ENCODE measurements at regions not wholly inside any gene's neighbourhood (a gene's known extent, or its start where the extent isn't known, plus 50 kb on each side); places are given as distances from the start of the nearest gene placed in this dataset.

- H2BK5ac ChIP-seq (ENCODE audit: insufficient read length, low read length) = no peak overlapping the region
- H3K36me3 Mint-ChIP-seq (ENCODE audit: insufficient read depth in 1 of 3, low read depth in 3 of 3) = no peaks in the 10 kb centered on the region
- no peaks in the 10 kb centered on the region for H3K9me3 Mint-ChIP-seq
- H3K4me1 Mint-ChIP-seq = 0 out of 4 replicates have a peak, but pooled peaks cover 0 to 4% of the 10 kb centered on the region in 2 experiments
- no peak overlapping the region for H3K23ac ChIP-seq (ENCODE audit: insufficient read length, low read depth, low read length)
- no peaks in the 10 kb centered on the region for H3K79me2 ChIP-seq (ENCODE audit: insufficient read depth, low read length)
- no peaks in the 10 kb centered on the region for H3K9me3 ChIP-seq (ENCODE audit: control insufficient read depth, low read depth, low read length)
- H3K18ac ChIP-seq (ENCODE audit: insufficient read length, low read depth, low read length) = no peak overlapping the region
- no peak overlapping the region for H4K8ac ChIP-seq (replicated peaks; ENCODE audit: insufficient read length, low read depth, low read length)
- H3K56ac ChIP-seq (ENCODE audit: insufficient read length, low read depth, low read length) = no peak overlapping the region
- no peak overlapping the region for H2AFZ ChIP-seq (ENCODE audit: low read length)
- no peak for DNase-seq
- no peak overlapping the region for H3T11ph ChIP-seq (ENCODE audit: low read length)
- no peak overlapping the region for H2BK12ac ChIP-seq (ENCODE audit: insufficient read length, low read depth, low read length)
- no peak overlapping the region for H3K4ac ChIP-seq (ENCODE audit: low read depth, low read length)
- H4K20me1 ChIP-seq (ENCODE audit: control insufficient read depth, insufficient read depth, insufficient read length) = no peaks in the 10 kb centered on the region
- WGBS (ENCODE audit: extremely low coverage, insufficient read length, low lambda C conversion rate) = no CpG with 5 or more reads among the region's 1 CpG
- H3K4me1 ChIP-seq (ENCODE audit: insufficient read depth, low read length) = no peaks in the 10 kb centered on the region
- H3K79me1 ChIP-seq (ENCODE audit: insufficient read depth, low read depth, low read length, poor library complexity, severe bottlenecking) = no peaks in the 10 kb centered on the region
- H3K4me3 Mint-ChIP-seq = no peak overlapping the region
- no peak overlapping the region for H4K91ac ChIP-seq (ENCODE audit: insufficient read length, low read depth, low read length)
- no peak overlapping the region for H4K5ac ChIP-seq (ENCODE audit: insufficient read length, low read depth, low read length)
- H3K23me2 ChIP-seq (ENCODE audit: insufficient read length, low read depth, low read length, poor library complexity, severe bottlenecking) = no peaks in the 10 kb centered on the region
- no peak overlapping the region for H3K27ac ChIP-seq (ENCODE audit: insufficient read length, low read depth, low read length)
- no peaks in the 10 kb centered on the region for H3K27me3 ChIP-seq (ENCODE audit: insufficient read depth, low read length)
- no peak overlapping the region for H2AK5ac ChIP-seq (ENCODE audit: insufficient read length, low read length)
- TF ChIP-seq, protein P1, sequence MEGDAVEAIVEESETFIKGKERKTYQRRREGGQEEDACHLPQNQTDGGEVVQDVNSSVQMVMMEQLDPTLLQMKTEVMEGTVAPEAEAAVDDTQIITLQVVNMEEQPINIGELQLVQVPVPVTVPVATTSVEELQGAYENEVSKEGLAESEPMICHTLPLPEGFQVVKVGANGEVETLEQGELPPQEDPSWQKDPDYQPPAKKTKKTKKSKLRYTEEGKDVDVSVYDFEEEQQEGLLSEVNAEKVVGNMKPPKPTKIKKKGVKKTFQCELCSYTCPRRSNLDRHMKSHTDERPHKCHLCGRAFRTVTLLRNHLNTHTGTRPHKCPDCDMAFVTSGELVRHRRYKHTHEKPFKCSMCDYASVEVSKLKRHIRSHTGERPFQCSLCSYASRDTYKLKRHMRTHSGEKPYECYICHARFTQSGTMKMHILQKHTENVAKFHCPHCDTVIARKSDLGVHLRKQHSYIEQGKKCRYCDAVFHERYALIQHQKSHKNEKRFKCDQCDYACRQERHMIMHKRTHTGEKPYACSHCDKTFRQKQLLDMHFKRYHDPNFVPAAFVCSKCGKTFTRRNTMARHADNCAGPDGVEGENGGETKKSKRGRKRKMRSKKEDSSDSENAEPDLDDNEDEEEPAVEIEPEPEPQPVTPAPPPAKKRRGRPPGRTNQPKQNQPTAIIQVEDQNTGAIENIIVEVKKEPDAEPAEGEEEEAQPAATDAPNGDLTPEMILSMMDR (conservative IDR thresholded peaks at IDR 0.05) = no peak
- H2BK15ac ChIP-seq (ENCODE audit: low read depth, low read length) = no peak overlapping the region
- no peak overlapping the region for H3K4me2 ChIP-seq (ENCODE audit: insufficient read depth, insufficient read length, low read length)
- H3K27me3 Mint-ChIP-seq (ENCODE audit: low read depth) = peaks cover 5% of the 10 kb centered on the region; the same call in 1 of the 2 replicates
- H2BK120ac ChIP-seq (ENCODE audit: low read depth, low read length, poor library complexity, severe bottlenecking) = no peak overlapping the region
- H3K14ac ChIP-seq (ENCODE audit: insufficient read depth, low read length) = no peak overlapping the region
- H3K9ac ChIP-seq (ENCODE audit: extremely low read depth, insufficient read length, low read length) = no peak overlapping the region
- H2BK20ac ChIP-seq (ENCODE audit: low read depth, low read length, poor library complexity, severe bottlenecking) = no peak overlapping the region
- H3K27ac Mint-ChIP-seq = no peak overlapping the region
Measured at GRCh38 chr18:22280453-22280750, 111.0 kb downstream of the GATA6 start.
